ENCODE measurements at regions not wholly inside any gene's neighbourhood (a gene's known extent, or its start where the extent isn't known, plus 50 kb on each side); places are given as distances from the start of the nearest gene placed in this dataset.

DNA sequence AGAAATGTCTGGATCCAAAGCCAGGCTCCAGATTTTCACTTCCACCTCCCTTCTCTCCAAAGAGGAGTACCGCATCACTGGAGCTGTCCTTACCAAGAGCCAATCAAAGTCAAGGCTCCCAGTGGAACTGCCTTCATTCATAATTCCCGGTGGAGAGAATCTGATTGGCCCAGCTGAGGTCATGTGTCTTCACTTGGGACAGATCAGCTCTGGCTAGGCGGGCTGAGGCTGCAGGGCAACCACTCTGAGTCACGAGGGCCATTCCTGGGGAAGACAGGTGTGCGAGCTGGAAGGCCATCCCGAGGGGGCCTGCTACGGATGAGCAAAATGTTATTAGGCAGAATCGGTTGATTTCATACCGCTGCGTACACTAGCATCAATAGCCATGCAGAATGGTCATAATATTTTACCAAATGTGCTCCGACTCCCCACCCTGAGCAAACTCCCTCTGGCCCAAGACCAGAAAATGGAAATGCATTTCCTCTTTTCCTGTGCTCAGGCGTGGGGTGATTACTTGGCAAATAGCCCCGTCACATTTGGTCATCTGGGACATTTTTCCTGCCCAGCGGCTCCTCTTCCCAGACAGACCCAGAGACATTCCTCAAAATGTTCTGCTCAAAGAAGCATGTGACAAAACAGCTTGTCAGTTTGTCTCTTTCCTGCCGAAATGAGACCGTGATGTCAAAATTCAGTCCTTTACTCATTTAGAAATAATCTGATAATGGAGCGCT lies 111.1 kb downstream of the AIPL1 start:
- H3K27me3 ChIP-seq (ENCODE audit: control insufficient read depth, insufficient read depth, low read length): no peaks in the 10 kb centered on the region
- H3K9me1 ChIP-seq (ENCODE audit: insufficient read depth, low read length): no peaks in the 10 kb centered on the region
- H3K56ac ChIP-seq (ENCODE audit: extremely low read depth, insufficient read depth, low read length): no peak overlapping the region
- no peak overlapping the region for H3K4ac ChIP-seq (ENCODE audit: low read depth, low read length)
- no peaks in the 10 kb centered on the region for H3K79me1 ChIP-seq (ENCODE audit: low read depth in 1 of 2, low read length in 2 of 2)
- no TSS peak for BruUV-seq (replicated peaks)
- in situ Hi-C loops (cut with MboI; ENCODE audit: low sequenced_read_pairs) (loop anchor here (25.0 kb wide), 1 partner anchor 111 kb away; no protein-coding TSS in a partner anchor), dilution Hi-C loops (cut with HindIII; ENCODE audit: low sequenced_read_pairs, unreplicated experiment) (no loop called here), intact Hi-C loops (cut with micrococcal nuclease) (no loop called here)
- ChIA-PET POLR2A (ENCODE audit: unreplicated experiment) (no interaction called here), CTCF (interaction anchor here (0.5 kb wide), 1 partner anchor 67 kb away, joined by 5 read pairs; no protein-coding TSS in a partner anchor)
- H2BK120ac ChIP-seq (ENCODE audit: low read depth, low read length): no peak overlapping the region
- H3K18ac ChIP-seq (ENCODE audit: low read depth, low read length): no peak overlapping the region
- no peak overlapping the region for H3K4me2 ChIP-seq (ENCODE audit: low read depth, low read length)
- H3K4me3 ChIP-seq (ENCODE audit: insufficient read depth, low read depth, low read length): no peak overlapping the region
- H3K9ac ChIP-seq (ENCODE audit: low read depth, low read length): no peak overlapping the region
- H2AFZ ChIP-seq (replicated peaks; ENCODE audit: low read length, poor library complexity): no peak overlapping the region
- ATAC-seq (ENCODE audit: low read depth) (no peak), DNase-seq (no peak)
- no peaks in the 10 kb centered on the region for H3K36me3 ChIP-seq (ENCODE audit: control insufficient read depth, insufficient read depth, low read length)
- no peak overlapping the region for H3K23ac ChIP-seq (ENCODE audit: low read depth, low read length)
- no peak overlapping the region for H2AK9ac ChIP-seq (replicated peaks; ENCODE audit: low read depth, low read length, poor library complexity)
- no peak overlapping the region for H3K14ac ChIP-seq (replicated peaks; ENCODE audit: low read depth, low read length)
- no peak overlapping the region for H4K91ac ChIP-seq (ENCODE audit: insufficient read depth, low read depth, low read length)
- no peak overlapping the region for H2BK20ac ChIP-seq (ENCODE audit: low read depth, low read length)
- H4K20me1 ChIP-seq (ENCODE audit: insufficient read depth, low read length): no peaks in the 10 kb centered on the region
- no peak overlapping the region for H2BK5ac ChIP-seq (ENCODE audit: low read depth, low read length, poor library complexity, severe bottlenecking)
- H3K27ac ChIP-seq (ENCODE audit: insufficient read depth, low read length): no peak overlapping the region
- no peak overlapping the region for H2AK5ac ChIP-seq (ENCODE audit: low read depth, low read length)
- H3K9me3 ChIP-seq (ENCODE audit: control insufficient read depth, insufficient read depth, low read length): peaks cover 2% of the 10 kb centered on the region; the same call in 1 of the 2 replicates
- no peaks in the 10 kb centered on the region for H3K4me1 ChIP-seq (ENCODE audit: control insufficient read depth, insufficient read depth, low read length)
- TF ChIP-seq, protein P1, sequence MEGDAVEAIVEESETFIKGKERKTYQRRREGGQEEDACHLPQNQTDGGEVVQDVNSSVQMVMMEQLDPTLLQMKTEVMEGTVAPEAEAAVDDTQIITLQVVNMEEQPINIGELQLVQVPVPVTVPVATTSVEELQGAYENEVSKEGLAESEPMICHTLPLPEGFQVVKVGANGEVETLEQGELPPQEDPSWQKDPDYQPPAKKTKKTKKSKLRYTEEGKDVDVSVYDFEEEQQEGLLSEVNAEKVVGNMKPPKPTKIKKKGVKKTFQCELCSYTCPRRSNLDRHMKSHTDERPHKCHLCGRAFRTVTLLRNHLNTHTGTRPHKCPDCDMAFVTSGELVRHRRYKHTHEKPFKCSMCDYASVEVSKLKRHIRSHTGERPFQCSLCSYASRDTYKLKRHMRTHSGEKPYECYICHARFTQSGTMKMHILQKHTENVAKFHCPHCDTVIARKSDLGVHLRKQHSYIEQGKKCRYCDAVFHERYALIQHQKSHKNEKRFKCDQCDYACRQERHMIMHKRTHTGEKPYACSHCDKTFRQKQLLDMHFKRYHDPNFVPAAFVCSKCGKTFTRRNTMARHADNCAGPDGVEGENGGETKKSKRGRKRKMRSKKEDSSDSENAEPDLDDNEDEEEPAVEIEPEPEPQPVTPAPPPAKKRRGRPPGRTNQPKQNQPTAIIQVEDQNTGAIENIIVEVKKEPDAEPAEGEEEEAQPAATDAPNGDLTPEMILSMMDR (conservative IDR thresholded peaks at IDR 0.05; ENCODE audit: low read depth, low read length): no peak
- TF ChIP-seq RAD21 (IDR thresholded peaks at IDR 0.05; ENCODE audit: low read length) (no peak), BHLHE40 (IDR thresholded peaks at IDR 0.05; ENCODE audit: low read depth, low read length) (no peak), FOS (IDR thresholded peaks at IDR 0.05; ENCODE audit: low read depth, low read length) (no peak), SMC3 (IDR thresholded peaks at IDR 0.05; ENCODE audit: low read depth, low read length) (no peak), NFE2L2 (IDR thresholded peaks at IDR 0.05; ENCODE audit: low read depth, low read length) (no peak)
- no peak overlapping the region for H2BK15ac ChIP-seq (ENCODE audit: low read depth, low read length)
- WGBS, 2 experiments (ENCODE audit: extremely low coverage in 2 of 2, insufficient read length in 1 of 2): 63% methylated on average over 8 of the region's 17 CpGs; no CpG with 5 or more reads in 1 of the 2 experiments
- no peak overlapping the region for H4K5ac ChIP-seq (ENCODE audit: low read depth, low read length)
- no peak overlapping the region for H4K8ac ChIP-seq (ENCODE audit: low read depth in 2 of 2, low read length in 2 of 2)

Measured in IMR-90 (cell line).